ENCODE measurements at regions not wholly inside any gene's neighbourhood (a gene's known extent, or its start where the extent isn't known, plus 50 kb on each side); places are given as distances from the start of the nearest gene placed in this dataset.
"Not testable (repeated sequence)": the region's sequence is repeated elsewhere in the genome, so short reads cannot be mapped to it uniquely, and the experiment has no call there.

GRCh38 chr15:91366111-91366510 is 266.1 kb downstream of the SV2B start:
- no peak for DNase-seq (ENCODE audit: low spot score)
- H3K4me1 ChIP-seq (ENCODE audit: insufficient read depth) = no peaks in the 10 kb centered on the region
- 88% methylated on average over 6 of the region's 6 CpGs for WGBS (ENCODE audit: low lambda C conversion rate, missing lambda C conversion rate)

GRCh38 chr15:91368611-91369010 is 268.6 kb downstream of the SV2B start:
- Histone ChIP-seq H3K79me2 (no peaks in the 10 kb centered on the region), H3K27ac (no peak overlapping the region), H3K4me3 (no peak overlapping the region), H3K9me2 (replicated peaks; ENCODE audit: insufficient read depth) (no peaks in the 10 kb centered on the region), H3K4me2 (no peak overlapping the region), H3K9me3 (ENCODE audit: low read depth) (no peaks in the 10 kb centered on the region), H3K36me3 (replicated peaks; ENCODE audit: insufficient read depth, low read depth) (no peaks in the 10 kb centered on the region), H3K4me1 (ENCODE audit: insufficient read depth) (no peaks in the 10 kb centered on the region), H3K27me3 (no peaks in the 10 kb centered on the region), H4K20me1 (ENCODE audit: insufficient read depth, poor library complexity, severe bottlenecking) (no peaks in the 10 kb centered on the region), H2AFZ (no peak overlapping the region)
- no peak for TF ChIP-seq EZH2phosphoT487 (IDR thresholded peaks at IDR 0.05; ENCODE audit: low read depth, severe bottlenecking, unreplicated experiment)
- 54% methylated on average over 9 of the region's 9 CpGs for WGBS (ENCODE audit: low lambda C conversion rate, missing lambda C conversion rate)
- DNase-seq (ENCODE audit: low spot score) = no peak

More at GRCh38 chr15:91366111-91366510, 266.1 kb downstream of the SV2B start:
- TF ChIP-seq, protein P1, sequence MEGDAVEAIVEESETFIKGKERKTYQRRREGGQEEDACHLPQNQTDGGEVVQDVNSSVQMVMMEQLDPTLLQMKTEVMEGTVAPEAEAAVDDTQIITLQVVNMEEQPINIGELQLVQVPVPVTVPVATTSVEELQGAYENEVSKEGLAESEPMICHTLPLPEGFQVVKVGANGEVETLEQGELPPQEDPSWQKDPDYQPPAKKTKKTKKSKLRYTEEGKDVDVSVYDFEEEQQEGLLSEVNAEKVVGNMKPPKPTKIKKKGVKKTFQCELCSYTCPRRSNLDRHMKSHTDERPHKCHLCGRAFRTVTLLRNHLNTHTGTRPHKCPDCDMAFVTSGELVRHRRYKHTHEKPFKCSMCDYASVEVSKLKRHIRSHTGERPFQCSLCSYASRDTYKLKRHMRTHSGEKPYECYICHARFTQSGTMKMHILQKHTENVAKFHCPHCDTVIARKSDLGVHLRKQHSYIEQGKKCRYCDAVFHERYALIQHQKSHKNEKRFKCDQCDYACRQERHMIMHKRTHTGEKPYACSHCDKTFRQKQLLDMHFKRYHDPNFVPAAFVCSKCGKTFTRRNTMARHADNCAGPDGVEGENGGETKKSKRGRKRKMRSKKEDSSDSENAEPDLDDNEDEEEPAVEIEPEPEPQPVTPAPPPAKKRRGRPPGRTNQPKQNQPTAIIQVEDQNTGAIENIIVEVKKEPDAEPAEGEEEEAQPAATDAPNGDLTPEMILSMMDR (IDR thresholded peaks at IDR 0.05; ENCODE audit: poor library complexity) = no peak
- TF ChIP-seq EZH2 (IDR thresholded peaks at IDR 0.05; ENCODE audit: borderline replicate concordance) (no peak), EZH2phosphoT487 (IDR thresholded peaks at IDR 0.05; ENCODE audit: low read depth, severe bottlenecking, unreplicated experiment) (no peak)
- Histone ChIP-seq H3K9me3 (ENCODE audit: low read depth) (no peaks in the 10 kb centered on the region), H3K27ac (no peak overlapping the region), H3K4me2 (no peak overlapping the region), H2AFZ (no peak overlapping the region), H3K27me3 (no peaks in the 10 kb centered on the region), H4K20me1 (ENCODE audit: insufficient read depth, poor library complexity, severe bottlenecking) (no peaks in the 10 kb centered on the region), H3K9me2 (replicated peaks; ENCODE audit: insufficient read depth) (no peaks in the 10 kb centered on the region), H3K4me3 (no peak overlapping the region), H3K36me3 (replicated peaks; ENCODE audit: insufficient read depth, low read depth) (no peaks in the 10 kb centered on the region), H3K79me2 (no peaks in the 10 kb centered on the region)

DNA sequence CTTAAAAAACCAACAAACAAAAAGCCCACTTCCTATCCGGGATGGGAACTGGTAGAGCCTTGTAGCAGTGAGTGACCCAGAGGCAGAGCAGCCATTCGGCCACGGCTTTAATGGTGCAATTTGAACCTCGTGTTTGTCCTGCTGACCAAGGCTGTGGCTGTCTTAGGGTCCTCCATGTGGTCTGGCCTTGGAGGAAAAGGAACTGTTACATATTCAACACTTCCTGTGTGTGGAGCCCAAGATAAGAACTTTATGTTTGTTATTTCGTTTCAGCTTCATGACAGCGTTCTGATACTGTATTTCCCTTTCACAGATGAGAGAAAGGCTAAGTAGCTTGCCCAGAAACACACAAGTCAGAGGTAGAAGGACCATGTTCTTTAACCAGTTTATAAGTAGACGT is 269.8 kb downstream of the SV2B start:
- H3K4me1 ChIP-seq (ENCODE audit: insufficient read depth) = no peaks in the 10 kb centered on the region
- no peaks in the 10 kb centered on the region for H3K79me2 ChIP-seq
- no peaks in the 10 kb centered on the region for H3K36me3 ChIP-seq (replicated peaks; ENCODE audit: insufficient read depth, low read depth)
- H3K4me2 ChIP-seq = no peak overlapping the region
- no peaks in the 10 kb centered on the region for H3K9me3 ChIP-seq (ENCODE audit: low read depth)
- no peak overlapping the region for H3K27ac ChIP-seq
- DNase-seq (ENCODE audit: low spot score) = no peak
- H3K9me2 ChIP-seq (replicated peaks; ENCODE audit: insufficient read depth) = no peaks in the 10 kb centered on the region
- H3K4me3 ChIP-seq = no peak overlapping the region
- TF ChIP-seq, protein P1 (IDR thresholded peaks at IDR 0.05; ENCODE audit: poor library complexity) = no peak
- TF ChIP-seq EZH2phosphoT487 (IDR thresholded peaks at IDR 0.05; ENCODE audit: low read depth, severe bottlenecking, unreplicated experiment) = no peak
- no peak for TF ChIP-seq EZH2 (IDR thresholded peaks at IDR 0.05; ENCODE audit: borderline replicate concordance)
- H2AFZ ChIP-seq = no peak overlapping the region
- no peaks in the 10 kb centered on the region for H3K27me3 ChIP-seq
- H4K20me1 ChIP-seq (ENCODE audit: insufficient read depth, poor library complexity, severe bottlenecking) = no peaks in the 10 kb centered on the region
- 87% methylated on average over 7 of the region's 7 CpGs for WGBS (ENCODE audit: low lambda C conversion rate, missing lambda C conversion rate)

DNA sequence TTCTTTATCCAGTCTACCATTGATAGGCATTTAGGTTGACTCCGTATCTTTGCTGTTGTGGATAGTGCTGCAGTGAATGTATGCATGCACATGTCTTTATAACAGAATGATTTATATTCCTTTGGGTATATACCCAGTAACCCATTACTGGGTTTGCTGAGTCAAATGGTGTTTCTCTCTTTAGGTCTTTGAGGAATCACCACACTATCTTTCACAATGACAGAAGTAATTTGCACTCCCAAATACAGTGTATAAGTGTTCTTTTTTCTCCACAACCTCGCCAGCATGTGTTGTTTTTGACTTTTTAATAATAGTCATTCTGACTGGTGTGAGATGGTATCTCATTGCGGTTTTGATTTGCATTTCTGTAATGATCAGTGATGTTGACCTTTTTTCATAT is 271.3 kb downstream of the SV2B start:
- H3K4me2 ChIP-seq; H3K9me3 ChIP-seq (ENCODE audit: low read depth); H4K20me1 ChIP-seq (ENCODE audit: insufficient read depth, poor library complexity, severe bottlenecking); H2AFZ ChIP-seq; H3K27ac ChIP-seq; H3K4me3 ChIP-seq; H3K9me2 ChIP-seq (replicated peaks; ENCODE audit: insufficient read depth); H3K27me3 ChIP-seq; H3K79me2 ChIP-seq; DNase-seq (ENCODE audit: low spot score); H3K4me1 ChIP-seq (ENCODE audit: insufficient read depth); H3K36me3 ChIP-seq (replicated peaks; ENCODE audit: insufficient read depth, low read depth): not testable (repeated sequence)
- WGBS (ENCODE audit: low lambda C conversion rate, missing lambda C conversion rate) = 91% methylated on average over 3 of the region's 3 CpGs

Data from hepatocyte (in vitro differentiated cells).